ENCODE measurements at regions not wholly inside any gene's neighbourhood (a gene's known extent, or its start where the extent isn't known, plus 50 kb on each side); places are given as distances from the start of the nearest gene placed in this dataset.

DNA sequence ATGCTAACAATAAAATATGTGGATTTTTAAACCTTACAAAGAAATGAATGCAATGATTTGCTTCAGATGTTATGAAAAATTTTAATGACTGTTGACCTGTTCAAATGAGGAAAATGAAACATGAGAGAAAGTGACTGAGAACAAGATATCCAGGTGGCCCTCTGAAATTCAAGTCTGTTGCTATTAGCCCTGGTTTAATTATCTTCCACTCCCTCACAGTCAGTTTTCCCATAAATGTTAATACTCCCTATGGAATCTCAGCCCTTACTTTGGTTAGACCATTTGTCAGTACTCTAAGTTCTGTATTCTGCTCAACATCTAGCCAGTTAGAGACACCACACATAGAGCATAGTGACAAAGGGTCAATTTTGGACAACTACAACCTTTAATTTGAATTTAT lies 327.8 kb downstream of the PDGFC start:
- intact Hi-C loops (cut with DNase I) = no loop called here
- no peaks in the 10 kb centered on the region for H3K4me1 ChIP-seq
- H3K9me3 ChIP-seq = no peaks in the 10 kb centered on the region
- no peaks in the 10 kb centered on the region for H3K36me3 ChIP-seq
- DNase-seq (ENCODE audit: extremely low spot score in 2 of 2) = no peak
- TF ChIP-seq POLR2AphosphoS5 (IDR thresholded peaks at IDR 0.05; ENCODE audit: insufficient read depth in 1 of 2, low read depth in 1 of 2) (no peak), CTCF (IDR thresholded peaks at IDR 0.05) (no peak), POLR2A (IDR thresholded peaks at IDR 0.05) (no peak)
- no peak overlapping the region for H3K4me3 ChIP-seq
- H3K27ac ChIP-seq = no peak overlapping the region
- no peaks in the 10 kb centered on the region for H3K27me3 ChIP-seq

- no peak for DNase-seq (ENCODE audit: extremely low spot score in 2 of 2)
- Histone ChIP-seq H3K9me3 (no peaks in the 10 kb centered on the region), H3K27me3 (no peaks in the 10 kb centered on the region), H3K4me3 (no peak overlapping the region), H3K27ac (no peak overlapping the region), H3K4me1 (no peaks in the 10 kb centered on the region), H3K36me3 (no peaks in the 10 kb centered on the region)
- intact Hi-C loops (cut with DNase I) = no loop called here
- TF ChIP-seq CTCF (IDR thresholded peaks at IDR 0.05) (no peak), POLR2A (IDR thresholded peaks at IDR 0.05) (no peak), POLR2AphosphoS5 (IDR thresholded peaks at IDR 0.05; ENCODE audit: insufficient read depth in 1 of 2, low read depth in 1 of 2) (no peak)
Observed at GRCh38 chr4:156642161-156642560, 329.4 kb downstream of the PDGFC start.

DNA sequence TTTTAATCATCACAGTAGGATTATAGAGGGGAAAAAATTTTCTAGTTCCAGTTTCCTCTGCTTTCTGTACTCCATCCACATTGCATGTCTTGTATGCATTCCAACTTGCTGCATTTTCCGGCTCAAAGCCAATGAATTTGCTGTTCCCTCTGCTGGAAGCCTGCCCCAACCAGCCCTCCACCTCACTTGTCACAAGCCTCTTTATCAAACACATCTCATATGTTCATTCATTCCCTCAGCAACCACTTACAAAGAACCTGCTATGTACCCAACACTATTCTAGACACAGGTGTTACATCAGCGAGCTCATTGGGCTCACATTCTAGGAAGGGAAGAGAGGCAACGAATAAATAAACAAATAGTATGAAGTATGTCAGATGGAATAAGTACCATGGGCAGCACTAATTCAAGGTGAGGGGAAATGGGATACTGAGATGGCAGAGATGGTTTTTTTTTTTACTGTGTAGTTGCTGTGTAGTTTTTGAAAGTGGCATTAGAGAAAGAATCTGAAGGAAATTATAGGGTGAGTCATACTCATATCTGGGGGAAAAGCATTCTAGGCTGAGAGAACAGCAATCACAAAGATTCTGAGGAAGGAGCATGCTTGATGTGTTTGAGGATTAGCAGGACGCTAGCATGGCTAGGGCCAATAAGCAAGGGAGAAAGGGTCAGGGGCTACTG lies 332.5 kb downstream of the PDGFC start:
- no peaks in the 10 kb centered on the region for H3K36me3 ChIP-seq
- no peaks in the 10 kb centered on the region for H3K9me3 ChIP-seq
- no peaks in the 10 kb centered on the region for H3K4me1 ChIP-seq
- no peak overlapping the region for H3K4me3 ChIP-seq
- TF ChIP-seq CTCF (IDR thresholded peaks at IDR 0.05) (no peak), POLR2A (IDR thresholded peaks at IDR 0.05) (no peak), POLR2AphosphoS5 (IDR thresholded peaks at IDR 0.05; ENCODE audit: insufficient read depth in 1 of 2, low read depth in 1 of 2) (no peak)
- intact Hi-C loops (cut with DNase I) = no loop called here
- DNase-seq (ENCODE audit: extremely low spot score in 2 of 2) = no peak
- H3K27ac ChIP-seq = no peak overlapping the region
- no peaks in the 10 kb centered on the region for H3K27me3 ChIP-seq

DNA sequence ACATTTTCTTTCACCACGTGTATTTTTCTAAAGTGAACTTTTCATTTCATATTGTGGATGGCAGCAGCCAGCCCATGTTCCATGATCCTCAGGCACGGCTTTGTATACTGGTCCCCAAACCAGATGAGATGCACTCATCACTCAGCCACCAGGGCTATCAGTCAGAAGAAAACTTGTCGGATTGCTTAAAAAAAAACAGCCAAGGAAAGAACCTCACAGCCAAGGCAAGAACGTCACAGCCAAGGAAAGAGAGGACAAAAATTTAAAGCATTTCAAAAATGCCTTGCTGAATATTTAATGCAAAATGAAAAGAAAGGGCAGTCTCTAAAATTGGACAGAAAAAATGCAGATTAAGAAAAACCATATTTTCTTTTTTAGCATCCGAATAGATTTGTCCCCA lies 333.3 kb downstream of the PDGFC start:
- no peak overlapping the region for H3K4me3 ChIP-seq
- no peaks in the 10 kb centered on the region for H3K27me3 ChIP-seq
- H3K9me3 ChIP-seq = no peaks in the 10 kb centered on the region
- H3K4me1 ChIP-seq = no peaks in the 10 kb centered on the region
- no peak for TF ChIP-seq POLR2AphosphoS5 (IDR thresholded peaks at IDR 0.05; ENCODE audit: insufficient read depth in 1 of 2, low read depth in 1 of 2)
- TF ChIP-seq CTCF (IDR thresholded peaks at IDR 0.05) = no peak
- TF ChIP-seq POLR2A (IDR thresholded peaks at IDR 0.05) = no peak
- intact Hi-C loops (cut with DNase I) = no loop called here
- H3K27ac ChIP-seq = no peak overlapping the region
- no peak for DNase-seq (ENCODE audit: extremely low spot score in 2 of 2)
- H3K36me3 ChIP-seq = no peaks in the 10 kb centered on the region

- no peak for DNase-seq (ENCODE audit: extremely low spot score in 2 of 2)
- H3K4me3 ChIP-seq = no peak overlapping the region
- no peak for TF ChIP-seq CTCF (IDR thresholded peaks at IDR 0.05)
- TF ChIP-seq POLR2A (IDR thresholded peaks at IDR 0.05) = no peak
- TF ChIP-seq POLR2AphosphoS5 (IDR thresholded peaks at IDR 0.05; ENCODE audit: insufficient read depth in 1 of 2, low read depth in 1 of 2) = no peak
- intact Hi-C loops (cut with DNase I) = no loop called here
- no peaks in the 10 kb centered on the region for H3K4me1 ChIP-seq
- H3K9me3 ChIP-seq = no peaks in the 10 kb centered on the region
- no peaks in the 10 kb centered on the region for H3K36me3 ChIP-seq
- H3K27ac ChIP-seq = no peak overlapping the region
- H3K27me3 ChIP-seq = no peaks in the 10 kb centered on the region
Observed at GRCh38 chr4:156636381-156636780, 335.2 kb downstream of the PDGFC start.
